Activated naive CD4-positive, alpha-beta T cell treated with anti-CD3 and anti-CD28 coated beads, Interleukin-2, amount 10 ng/mL, durations not matched to agents 7 days and 5 days (primary cell): ENCODE measurements at regions not wholly inside any gene's neighbourhood (a gene's known extent, or its start where the extent isn't known, plus 50 kb on each side); places are given as distances from the start of the nearest gene placed in this dataset.
"Not testable (repeated sequence)": the region's sequence is repeated elsewhere in the genome, so short reads cannot be mapped to it uniquely, and the experiment has no call there.

ENCODE experiments used
- CTCF ChIA-PET: fragments of 350-600 bp; sonication (Branson Sonifier 250); formaldehyde crosslinking; loops from one replicate; lab custom pipeline; 2021; ENCODE audit warnings: antibody characterized with exemption; lab: Charles Lee
- DNase-seq: peaks from one replicate; pipeline ENCODE4 v3.0.0-alpha.2; 2020
- H3K27ac Mint-ChIP-seq: one replicate; pipeline ENCODE4 v1.8.0; 2021; ENCODE audit warnings: mild to moderate bottlenecking, moderate library complexity, mixed read lengths
- H3K27me3 Mint-ChIP-seq: one replicate; pipeline ENCODE4 v1.8.0; 2021; ENCODE audit warnings: mild to moderate bottlenecking, mixed read lengths
- H3K36me3 Mint-ChIP-seq: one replicate; pipeline ENCODE4 v1.8.0; 2021; ENCODE audit warnings: mixed read lengths
- H3K4me1 Mint-ChIP-seq: one replicate; pipeline ENCODE4 v1.8.0; 2021; ENCODE audit warnings: mixed read lengths
- H3K4me3 Mint-ChIP-seq: one replicate; pipeline ENCODE4 v1.8.0; 2021; ENCODE audit warnings: mild to moderate bottlenecking, moderate library complexity, mixed read lengths
- H3K9me3 Mint-ChIP-seq: one replicate; pipeline ENCODE4 v1.8.0; 2021; ENCODE audit warnings: mixed read lengths

GRCh38 chr14:65989981-65990380 lies 496.2 kb upstream of the CCDC196 start:
- CTCF ChIA-PET, result no interaction called here
- H3K4me1 Mint-ChIP-seq, result peaks cover 42% of the 10 kb centered on the region

GRCh38 chr14:65991104-65991503 lies 495.1 kb upstream of the CCDC196 start:
- DNase-seq, result no peak
- Mint-ChIP-seq H3K27ac (no peak overlapping the region), H3K4me1 (peaks cover 42% of the 10 kb centered on the region), H3K9me3 (peaks cover 23% of the 10 kb centered on the region), H3K4me3 (no peak overlapping the region), H3K27me3 (peaks cover 3% of the 10 kb centered on the region), H3K36me3 (peaks cover 15% of the 10 kb centered on the region)
- CTCF ChIA-PET, result interaction anchor here (0.9 kb wide), 1 partner anchor 79 kb away, joined by 3 read pairs; no protein-coding TSS in a partner anchor

More at GRCh38 chr14:65989981-65990380, 496.2 kb upstream of the CCDC196 start:
- Mint-ChIP-seq H3K4me3 (no peak overlapping the region), H3K36me3 (peaks cover 15% of the 10 kb centered on the region), H3K27me3 (peaks cover 3% of the 10 kb centered on the region), H3K9me3 (peaks cover 23% of the 10 kb centered on the region), H3K27ac (no peak overlapping the region)
- DNase-seq, result no peak

GRCh38 chr14:65991935-65992334 lies 494.2 kb upstream of the CCDC196 start:
- peaks cover 23% of the 10 kb centered on the region for H3K9me3 Mint-ChIP-seq
- CTCF ChIA-PET, H3K4me3 Mint-ChIP-seq: not testable (repeated sequence)

GRCh38 chr14:65993103-65993502 lies 493.1 kb upstream of the CCDC196 start:
- Mint-ChIP-seq H3K9me3 (peaks cover 23% of the 10 kb centered on the region), H3K4me1 (peaks cover 38% of the 10 kb centered on the region), H3K27me3 (no peaks in the 10 kb centered on the region), H3K4me3 (no peak overlapping the region), H3K27ac (peak overlapping the region; percentile 69), H3K36me3 (peaks cover 15% of the 10 kb centered on the region)
- CTCF ChIA-PET, result no interaction called here
- DNase-seq, result peak; percentile 46

More at GRCh38 chr14:65991935-65992334, 494.2 kb upstream of the CCDC196 start:
- not testable (repeated sequence) for DNase-seq, H3K27me3 Mint-ChIP-seq, H3K27ac Mint-ChIP-seq
- Mint-ChIP-seq H3K4me1 (peaks cover 38% of the 10 kb centered on the region), H3K36me3 (peaks cover 15% of the 10 kb centered on the region)

GRCh38 chr14:65993996-65994395 lies 492.2 kb upstream of the CCDC196 start:
- H3K27me3 Mint-ChIP-seq, result peaks cover 5% of the 10 kb centered on the region
- H3K4me1 Mint-ChIP-seq, result peaks cover 38% of the 10 kb centered on the region
- H3K9me3 Mint-ChIP-seq, result peaks cover 26% of the 10 kb centered on the region
- CTCF ChIA-PET, result no interaction called here
- no peak overlapping the region for H3K4me3 Mint-ChIP-seq
- H3K36me3 Mint-ChIP-seq, result peaks cover 15% of the 10 kb centered on the region
- H3K27ac Mint-ChIP-seq, result no peak overlapping the region
- DNase-seq, result no peak

- H3K27ac Mint-ChIP-seq, result no peak overlapping the region
- DNase-seq, result no peak
- H3K4me1 Mint-ChIP-seq, result peaks cover 26% of the 10 kb centered on the region
- H3K27me3 Mint-ChIP-seq, result peaks cover 22% of the 10 kb centered on the region
- H3K36me3 Mint-ChIP-seq, result peaks cover 8% of the 10 kb centered on the region
- H3K4me3 Mint-ChIP-seq, result no peak overlapping the region
- CTCF ChIA-PET, result no interaction called here
- H3K9me3 Mint-ChIP-seq, result peaks cover 34% of the 10 kb centered on the region
Measured at GRCh38 chr14:65997347-65997746, 488.8 kb upstream of the CCDC196 start.

- peaks cover 37% of the 10 kb centered on the region for H3K27me3 Mint-ChIP-seq
Measured at GRCh38 chr14:65999865-66000264, 486.3 kb upstream of the CCDC196 start.

GRCh38 chr14:66000766-66001165 lies 485.4 kb upstream of the CCDC196 start:
- Mint-ChIP-seq H3K4me1 (peaks cover 3% of the 10 kb centered on the region), H3K36me3 (peaks cover 2% of the 10 kb centered on the region)
- CTCF ChIA-PET, result no interaction called here

More at GRCh38 chr14:65999865-66000264, 486.3 kb upstream of the CCDC196 start:
- Mint-ChIP-seq H3K4me1 (peaks cover 3% of the 10 kb centered on the region), H3K36me3 (peaks cover 2% of the 10 kb centered on the region), H3K27ac (no peak overlapping the region), H3K4me3 (no peak overlapping the region), H3K9me3 (peaks cover 32% of the 10 kb centered on the region)
- no peak for DNase-seq
- CTCF ChIA-PET, result no interaction called here

GRCh38 chr14:66001356-66001755 lies 484.8 kb upstream of the CCDC196 start:
- peaks cover 42% of the 10 kb centered on the region for H3K27me3 Mint-ChIP-seq

More at GRCh38 chr14:66000766-66001165, 485.4 kb upstream of the CCDC196 start:
- H3K27me3 Mint-ChIP-seq, result peaks cover 39% of the 10 kb centered on the region
- no peak overlapping the region for H3K4me3 Mint-ChIP-seq
- no peak overlapping the region for H3K27ac Mint-ChIP-seq
- no peak for DNase-seq
- H3K9me3 Mint-ChIP-seq, result peaks cover 32% of the 10 kb centered on the region

GRCh38 chr14:66003082-66003730 lies 483.0 kb upstream of the CCDC196 start:
- Mint-ChIP-seq H3K4me3 (no peak overlapping the region), H3K4me1 (peaks cover 3% of the 10 kb centered on the region), H3K27me3 (peaks cover 47% of the 10 kb centered on the region), H3K9me3 (peaks cover 32% of the 10 kb centered on the region), H3K27ac (no peak overlapping the region), H3K36me3 (peaks cover 2% of the 10 kb centered on the region)
- no peak for DNase-seq
- CTCF ChIA-PET, result no interaction called here

More at GRCh38 chr14:66001356-66001755, 484.8 kb upstream of the CCDC196 start:
- Mint-ChIP-seq H3K9me3 (peaks cover 32% of the 10 kb centered on the region), H3K36me3 (peaks cover 2% of the 10 kb centered on the region), H3K4me3 (no peak overlapping the region), H3K4me1 (peaks cover 3% of the 10 kb centered on the region), H3K27ac (no peak overlapping the region)
- DNase-seq, result no peak
- CTCF ChIA-PET, result no interaction called here

- no peak overlapping the region for H3K4me3 Mint-ChIP-seq
- peaks cover 13% of the 10 kb centered on the region for H3K9me3 Mint-ChIP-seq
- no peaks in the 10 kb centered on the region for H3K4me1 Mint-ChIP-seq
- H3K27me3 Mint-ChIP-seq, result peaks cover 43% of the 10 kb centered on the region
- H3K36me3 Mint-ChIP-seq, result no peaks in the 10 kb centered on the region
- CTCF ChIA-PET, result no interaction called here
- no peak for DNase-seq
- no peak overlapping the region for H3K27ac Mint-ChIP-seq
Measured at GRCh38 chr14:66005900-66006434, 480.2 kb upstream of the CCDC196 start.

GRCh38 chr14:66008631-66009030 lies 477.5 kb upstream of the CCDC196 start:
- Mint-ChIP-seq H3K27me3 (peaks cover 25% of the 10 kb centered on the region), H3K36me3 (no peaks in the 10 kb centered on the region), H3K4me3 (no peak overlapping the region), H3K27ac (no peak overlapping the region), H3K4me1 (no peaks in the 10 kb centered on the region), H3K9me3 (peaks cover 8% of the 10 kb centered on the region)
- DNase-seq, result no peak
- CTCF ChIA-PET, result no interaction called here

- Mint-ChIP-seq H3K9me3 (peaks cover 7% of the 10 kb centered on the region), H3K4me1 (no peaks in the 10 kb centered on the region), H3K27ac (no peak overlapping the region), H3K36me3 (no peaks in the 10 kb centered on the region), H3K27me3 (peaks cover 24% of the 10 kb centered on the region), H3K4me3 (no peak overlapping the region)
- CTCF ChIA-PET, result no interaction called here
- no peak for DNase-seq
Measured at GRCh38 chr14:66009089-66009488, 477.1 kb upstream of the CCDC196 start.

- peaks cover 23% of the 10 kb centered on the region for H3K27me3 Mint-ChIP-seq
Measured at GRCh38 chr14:66010695-66011094, 475.5 kb upstream of the CCDC196 start.

GRCh38 chr14:66011855-66012254 lies 474.3 kb upstream of the CCDC196 start:
- DNase-seq, result no peak
- CTCF ChIA-PET, result no interaction called here
- peaks cover 2% of the 10 kb centered on the region for H3K9me3 Mint-ChIP-seq

More at GRCh38 chr14:66010695-66011094, 475.5 kb upstream of the CCDC196 start:
- Mint-ChIP-seq H3K4me3 (no peak overlapping the region), H3K27ac (no peak overlapping the region), H3K36me3 (no peaks in the 10 kb centered on the region), H3K4me1 (no peaks in the 10 kb centered on the region), H3K9me3 (peaks cover 2% of the 10 kb centered on the region)
- CTCF ChIA-PET, result no interaction called here
- DNase-seq, result no peak

More at GRCh38 chr14:66011855-66012254, 474.3 kb upstream of the CCDC196 start:
- Mint-ChIP-seq H3K36me3 (no peaks in the 10 kb centered on the region), H3K27ac (no peak overlapping the region), H3K27me3 (peaks cover 22% of the 10 kb centered on the region), H3K4me3 (no peak overlapping the region), H3K4me1 (no peaks in the 10 kb centered on the region)
